Mucosa of descending colon (tissue), 3 donors: ENCODE measurements at regions not wholly inside any gene's neighbourhood (a gene's known extent, or its start where the extent isn't known, plus 50 kb on each side); places are given as distances from the start of the nearest gene placed in this dataset.

ENCODE experiments used
- ATAC-seq: fragments of 200-7000 bp; cut with Tn5 transposase; one replicate; pipeline ENCODE4 v1.9.1; 2020; ENCODE audit warnings: mild to moderate bottlenecking, moderate library complexity
- DNase-seq, 3 donors: peaks; one replicate each; pipeline ENCODE4 v3.0.0-alpha.2; 2020
- H3K36me3 ChIP-seq: fragments of 200-600 bp; one replicate; pipeline ENCODE4 v1.8.0; 2021; ENCODE audit warnings: low read depth, mild to moderate bottlenecking
- H3K4me1 ChIP-seq: fragments of 200-600 bp; one replicate; pipeline ENCODE4 v1.8.0; 2021; ENCODE audit warnings: low read depth, mild to moderate bottlenecking
- H3K4me3 ChIP-seq: fragments of 200-600 bp; one replicate; pipeline ENCODE4 v1.8.0; 2021; ENCODE audit warnings: mild to moderate bottlenecking
- H3K9me3 ChIP-seq: fragments of 200-600 bp; one replicate; pipeline ENCODE4 v1.8.0; 2021; ENCODE audit warnings: mild to moderate bottlenecking
- intact Hi-C, 2 donors: fragments of 100-400 bp; cut with DNase I in 1 of 2; cut with micrococcal nuclease in 1 of 2; formaldehyde crosslinking; loops; one replicate each; pipeline versions ENCODE4 v1.11.0 to v1.11.1; 2022; cut with DNase I, micrococcal nuclease
- TF ChIP-seq, protein P1 (sequence below): fragments of 200-600 bp; IDR thresholded peaks from one replicate; pipeline ENCODE4 v1.8.0; 2022; ENCODE audit warnings: antibody characterized with exemption, mild to moderate bottlenecking
- donor health status: DM: no; HTN: no; CAD: no; lungs with moderate emphysema.
- donor health status: DM: no; HTN: no; CAD: no.
- donor health status: DM: no; HTN: yes; CAD: no.

- no peaks in the 10 kb centered on the region for H3K4me1 ChIP-seq
- no peaks in the 10 kb centered on the region for H3K9me3 ChIP-seq
- H3K4me3 ChIP-seq: no peak overlapping the region
- DNase-seq (no peak), ATAC-seq (no peak)
- H3K36me3 ChIP-seq: no peaks in the 10 kb centered on the region
- intact Hi-C loops: no loop called here
- TF ChIP-seq, protein P1, sequence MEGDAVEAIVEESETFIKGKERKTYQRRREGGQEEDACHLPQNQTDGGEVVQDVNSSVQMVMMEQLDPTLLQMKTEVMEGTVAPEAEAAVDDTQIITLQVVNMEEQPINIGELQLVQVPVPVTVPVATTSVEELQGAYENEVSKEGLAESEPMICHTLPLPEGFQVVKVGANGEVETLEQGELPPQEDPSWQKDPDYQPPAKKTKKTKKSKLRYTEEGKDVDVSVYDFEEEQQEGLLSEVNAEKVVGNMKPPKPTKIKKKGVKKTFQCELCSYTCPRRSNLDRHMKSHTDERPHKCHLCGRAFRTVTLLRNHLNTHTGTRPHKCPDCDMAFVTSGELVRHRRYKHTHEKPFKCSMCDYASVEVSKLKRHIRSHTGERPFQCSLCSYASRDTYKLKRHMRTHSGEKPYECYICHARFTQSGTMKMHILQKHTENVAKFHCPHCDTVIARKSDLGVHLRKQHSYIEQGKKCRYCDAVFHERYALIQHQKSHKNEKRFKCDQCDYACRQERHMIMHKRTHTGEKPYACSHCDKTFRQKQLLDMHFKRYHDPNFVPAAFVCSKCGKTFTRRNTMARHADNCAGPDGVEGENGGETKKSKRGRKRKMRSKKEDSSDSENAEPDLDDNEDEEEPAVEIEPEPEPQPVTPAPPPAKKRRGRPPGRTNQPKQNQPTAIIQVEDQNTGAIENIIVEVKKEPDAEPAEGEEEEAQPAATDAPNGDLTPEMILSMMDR: no peak
Observed at GRCh38 chr22:49255741-49256318, 571.8 kb downstream of the BRD1 start.

- DNase-seq: no peak
- H3K4me1 ChIP-seq: no peaks in the 10 kb centered on the region
- no peaks in the 10 kb centered on the region for H3K36me3 ChIP-seq
- TF ChIP-seq, protein P1: no peak
- intact Hi-C loops: no loop called here
- no peaks in the 10 kb centered on the region for H3K9me3 ChIP-seq
- no peak overlapping the region for H3K4me3 ChIP-seq
- ATAC-seq: no peak
Observed at GRCh38 chr22:49255154-49255553, 572.5 kb downstream of the BRD1 start.

DNA sequence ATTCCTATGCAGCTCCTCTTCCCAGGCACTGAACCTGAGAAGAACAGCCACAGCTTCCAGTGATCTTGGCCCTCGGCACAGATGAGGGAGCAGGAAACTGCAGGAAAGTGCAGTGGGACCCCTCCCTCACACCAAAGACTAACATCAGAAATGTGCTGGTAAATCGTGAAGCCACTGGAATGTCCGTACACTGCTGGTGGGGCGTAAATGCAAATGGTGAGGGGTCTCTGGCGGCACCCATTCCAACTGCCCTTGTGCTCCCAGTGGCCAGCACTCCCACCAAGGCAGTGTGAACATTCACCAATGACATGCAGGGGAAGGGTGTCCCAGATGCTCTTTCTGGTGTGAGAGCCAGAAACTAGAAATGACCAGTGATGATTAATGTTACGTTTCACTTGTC lies 574.0 kb downstream of the BRD1 start:
- Histone ChIP-seq H3K4me3 (no peak overlapping the region), H3K36me3 (no peaks in the 10 kb centered on the region), H3K4me1 (no peaks in the 10 kb centered on the region), H3K9me3 (no peaks in the 10 kb centered on the region)
- ATAC-seq (no peak), DNase-seq (no peak)
- intact Hi-C loops: no loop called here
- TF ChIP-seq, protein P1: no peak

GRCh38 chr22:49251371-49251770 lies 576.3 kb downstream of the BRD1 start:
- intact Hi-C loops: no loop called here
- ATAC-seq: no peak
- TF ChIP-seq, protein P1: no peak
- Histone ChIP-seq H3K4me1 (no peaks in the 10 kb centered on the region), H3K4me3 (no peak overlapping the region), H3K36me3 (no peaks in the 10 kb centered on the region), H3K9me3 (no peaks in the 10 kb centered on the region)
- DNase-seq: no peak

- TF ChIP-seq, protein P1: no peak
- intact Hi-C loops: no loop called here
- no peak for DNase-seq
- ATAC-seq: no peak
- Histone ChIP-seq H3K4me1 (no peaks in the 10 kb centered on the region), H3K4me3 (no peak overlapping the region), H3K9me3 (no peaks in the 10 kb centered on the region), H3K36me3 (no peaks in the 10 kb centered on the region)
Observed at GRCh38 chr22:49247194-49247924, 580.3 kb downstream of the BRD1 start.
